ENCODE measurements at regions not wholly inside any gene's neighbourhood (a gene's known extent, or its start where the extent isn't known, plus 50 kb on each side); places are given as distances from the start of the nearest gene placed in this dataset.

GRCh38 chr14:38524636-38525509 lies 269.0 kb upstream of the CLEC14A start:
- H3K4me3 ChIP-seq (ENCODE audit: low read depth, low read length): no peak overlapping the region
- no peak for TF ChIP-seq CTCF (IDR thresholded peaks at IDR 0.05; ENCODE audit: low read depth, low read length, missing control alignments)
- in situ Hi-C loops (cut with HindIII; ENCODE audit: low sequenced_read_pairs): no loop called here
- DNase-seq (ENCODE audit: low read depth): no peak

GRCh38 chr14:38522724-38523123 lies 266.8 kb upstream of the CLEC14A start:
- in situ Hi-C loops (cut with HindIII; ENCODE audit: low sequenced_read_pairs): no loop called here
- no peak for TF ChIP-seq CTCF (IDR thresholded peaks at IDR 0.05; ENCODE audit: low read depth, low read length, missing control alignments)
- no peak overlapping the region for H3K4me3 ChIP-seq (ENCODE audit: low read depth, low read length)
- no peak for DNase-seq (ENCODE audit: low read depth)

GRCh38 chr14:38521591-38521990 lies 265.7 kb upstream of the CLEC14A start:
- in situ Hi-C loops (cut with HindIII; ENCODE audit: low sequenced_read_pairs): no loop called here
- H3K4me3 ChIP-seq (ENCODE audit: low read depth, low read length): no peak overlapping the region
- no peak for TF ChIP-seq CTCF (IDR thresholded peaks at IDR 0.05; ENCODE audit: low read depth, low read length, missing control alignments)
- DNase-seq (ENCODE audit: low read depth): no peak

- no peak for DNase-seq (ENCODE audit: low read depth)
- H3K4me3 ChIP-seq (ENCODE audit: low read depth, low read length): no peak overlapping the region
- in situ Hi-C loops (cut with HindIII; ENCODE audit: low sequenced_read_pairs): no loop called here
- TF ChIP-seq CTCF (IDR thresholded peaks at IDR 0.05; ENCODE audit: low read depth, low read length, missing control alignments): no peak
Measured at GRCh38 chr14:38517426-38517825, 261.5 kb upstream of the CLEC14A start.

GRCh38 chr14:38512236-38512635 lies 256.3 kb upstream of the CLEC14A start:
- in situ Hi-C loops (cut with HindIII; ENCODE audit: low sequenced_read_pairs): no loop called here
- DNase-seq (ENCODE audit: low read depth): no peak
- TF ChIP-seq CTCF (IDR thresholded peaks at IDR 0.05; ENCODE audit: low read depth, low read length, missing control alignments): no peak
- H3K4me3 ChIP-seq (ENCODE audit: low read depth, low read length): no peak overlapping the region

GRCh38 chr14:38507299-38507698 lies 251.4 kb upstream of the CLEC14A start:
- H3K4me3 ChIP-seq (ENCODE audit: low read depth, low read length): no peak overlapping the region
- TF ChIP-seq CTCF (IDR thresholded peaks at IDR 0.05; ENCODE audit: low read depth, low read length, missing control alignments): no peak
- no peak for DNase-seq (ENCODE audit: low read depth)
- in situ Hi-C loops (cut with HindIII; ENCODE audit: low sequenced_read_pairs): no loop called here

Data from astrocyte of the cerebellum (primary cell).